HepG2 (cell line): ENCODE measurements at regions not wholly inside any gene's neighbourhood (a gene's known extent, or its start where the extent isn't known, plus 50 kb on each side); places are given as distances from the start of the nearest gene placed in this dataset.

Experiments
- ATAC-seq: fragments of 200-7000 bp; cut with Tn5 transposase; 3 replicates; pipeline ENCODE4 v1.9.1; 2020; ENCODE audit warnings: mild to moderate bottlenecking, moderate library complexity
- BruUV-seq: library from RNA; stranded (reverse); fragments of 400-500 nt; replicated peaks from 2 replicates; lab custom pipeline; 2021; lab: Mats Ljungman, UMichigan
- CTCF ChIA-PET: fragments of 300-600 bp; formaldehyde crosslinking; extraction: SDS; loops from one replicate; lab custom pipeline; 2021; ENCODE audit warnings: low total read pairs, inconsistent platforms, low intra/inter-chr PET ratio; lab: Yijun Ruan, JAX
- POLR2A ChIA-PET: fragments of 350-600 bp; sonication (Branson Sonifier 250); formaldehyde crosslinking; loops from one replicate; lab custom pipeline; 2020; ENCODE audit warnings: antibody characterized with exemption, inconsistent platforms; lab: Yijun Ruan, JAX
- DNase-seq: peaks from one replicate; pipeline ENCODE4 v3.0.0-alpha.2; 2015; ENCODE audit warnings: low spot score
- FAIRE-seq: peaks from 3 replicates; lab custom pipeline; 2011; peaks lifted over from hg19 to GRCh38; lab: Jason Lieb, UNC
- H2AFZ ChIP-seq: one replicate; pipeline ENCODE4 v1.6.1; 2011; ENCODE audit warnings: low read length, inconsistent platforms
- H3K27ac ChIP-seq: fragments of 300-600 bp; 3 replicates; pipeline ENCODE4 v1.8.0; 2011; ENCODE audit warnings: mixed run types, mild to moderate bottlenecking, mixed read lengths, low read length, inconsistent platforms; ENCODE audit not compliant: insufficient read depth; ENCODE audit errors: extremely low read length
- H3K27me3 ChIP-seq, 2 experiments: fragments of 200-600 bp in 1 of 2; 2 replicates in 1 of 2; 3 replicates in 1 of 2; pipeline versions ENCODE4 v1.6.0 to v1.8.0; 2011; ENCODE audit warnings: low read length in 2 of 2, mild to moderate bottlenecking in 2 of 2, moderate library complexity in 2 of 2, inconsistent platforms in 1 of 2; ENCODE audit not compliant: insufficient read depth in 2 of 2, control insufficient read depth in 1 of 2
- H3K36me3 ChIP-seq, 2 experiments: fragments of 200-600 bp in 1 of 2; replicated peaks in 1 of 2; 2 replicates in 1 of 2; 3 replicates in 1 of 2; pipeline versions ENCODE4 v1.5.1 to v1.8.0; 2011; ENCODE audit warnings: low read length in 2 of 2, inconsistent platforms in 1 of 2; ENCODE audit not compliant: insufficient read depth in 2 of 2, control insufficient read depth in 1 of 2
- H3K4me1 ChIP-seq: 2 replicates; pipeline ENCODE4 v1.5.1; 2012; ENCODE audit warnings: low read length, inconsistent platforms; ENCODE audit not compliant: insufficient read depth
- H3K4me2 ChIP-seq: 2 replicates; pipeline ENCODE4 v1.6.0; 2011; ENCODE audit warnings: low read depth, low read length, inconsistent platforms
- H3K4me3 ChIP-seq, 3 experiments: fragments of 200-600 bp in 1 of 3; sonication (generic), shearing (Covaris generic) in 1 of 3; replicated peaks in 1 of 3; 2 replicates each; pipeline ENCODE4 v1.5.1; 2011 to 2016; ENCODE audit warnings: low read length in 3 of 3, inconsistent platforms in 2 of 3, low read depth in 2 of 3, mild to moderate bottlenecking in 2 of 3, control low read depth in 1 of 3, mixed read lengths in 1 of 3; ENCODE audit not compliant: insufficient read depth in 1 of 3
- H3K79me2 ChIP-seq: one replicate; pipeline ENCODE4 v1.6.1; 2011; ENCODE audit warnings: low read length, inconsistent platforms; ENCODE audit not compliant: insufficient read depth
- H3K9ac ChIP-seq: 2 replicates; pipeline ENCODE4 v1.6.0; 2011; ENCODE audit warnings: mild to moderate bottlenecking, low read depth, low read length, inconsistent platforms; ENCODE audit not compliant: insufficient read depth
- H3K9me3 ChIP-seq: 2 replicates; pipeline ENCODE4 v1.5.1; 2012; ENCODE audit warnings: mild to moderate bottlenecking, low read length
- H4K20me1 ChIP-seq: 2 replicates; pipeline ENCODE4 v1.6.0; 2011; ENCODE audit warnings: inconsistent platforms, mild to moderate bottlenecking, low read length, moderate library complexity; ENCODE audit not compliant: insufficient read depth
- ATF1 ChIP-seq: IDR thresholded peaks from 2 replicates; pipeline ENCODE4 v1.6.1; 2016; ENCODE audit warnings: mild to moderate bottlenecking, control low read depth
- CHD4 ChIP-seq: fragments of 200-600 bp; sonication (generic); IDR thresholded peaks from 2 replicates; pipeline ENCODE4 v1.7.0; 2017; ENCODE audit warnings: mild to moderate bottlenecking, low read length, borderline replicate concordance
- EEA1 ChIP-seq: sonication (generic); formaldehyde crosslinking; IDR thresholded peaks from 2 replicates; pipeline ENCODE4 v1.5.1; 2020; ENCODE audit warnings: mild to moderate bottlenecking, missing genetic modification reagents, borderline replicate concordance
- GABPA ChIP-seq, 2 experiments: IDR thresholded peaks; 2 replicates each; pipeline ENCODE4 v1.6.1; 2011 to 2016; ENCODE audit warnings: low read depth in 2 of 2, low read length in 1 of 2, missing biosample characterization in 1 of 2, missing genetic modification characterization in 1 of 2
- HCFC1 ChIP-seq: fragments of 150-350 bp; IDR thresholded peaks from 2 replicates; pipeline ENCODE4 v1.6.1; 2014; ENCODE audit warnings: low read depth, low read length
- JDP2 ChIP-seq: sonication (generic); formaldehyde crosslinking; IDR thresholded peaks from 2 replicates; pipeline ENCODE4 v1.8.1; 2022; ENCODE audit warnings: missing genetic modification reagents, borderline replicate concordance
- MAFF ChIP-seq: IDR thresholded peaks from 2 replicates; pipeline ENCODE4 v1.6.1; 2011; ENCODE audit warnings: low read depth, low read length, improper control_type of control experiment
- MAFK ChIP-seq, 2 experiments: IDR thresholded peaks in 1 of 2; conservative IDR thresholded peaks in 1 of 2; 2 replicates each; pipeline ENCODE4 v1.6.1; 2011; ENCODE audit warnings: improper control_type of control experiment in 2 of 2, low read length in 2 of 2
- NR2F6 ChIP-seq, 2 experiments: IDR thresholded peaks; 2 replicates each; pipeline ENCODE4 v1.6.1; 2016; ENCODE audit warnings: antibody characterized with exemption in 1 of 2, mild to moderate bottlenecking in 1 of 2
- RFXAP ChIP-seq: sonication (generic); formaldehyde crosslinking; IDR thresholded peaks from 2 replicates; pipeline ENCODE4 v1.4.0; 2020; ENCODE audit warnings: missing genetic modification reagents, borderline replicate concordance
- ZNF121 ChIP-seq: sonication (generic); formaldehyde crosslinking; IDR thresholded peaks from 2 replicates; pipeline ENCODE4 v1.5.0; 2020; ENCODE audit warnings: mild to moderate bottlenecking, missing genetic modification reagents
- ZNF232 ChIP-seq: sonication (generic); formaldehyde crosslinking; IDR thresholded peaks from 2 replicates; pipeline ENCODE4 v1.4.0; 2020; ENCODE audit warnings: missing genetic modification reagents, borderline replicate concordance
- ZNF33B ChIP-seq: sonication (generic); formaldehyde crosslinking; IDR thresholded peaks from 2 replicates; pipeline ENCODE4 v1.5.1; 2020; ENCODE audit warnings: mild to moderate bottlenecking, missing genetic modification reagents
- ZNF615 ChIP-seq: sonication (generic); formaldehyde crosslinking; IDR thresholded peaks from 2 replicates; pipeline ENCODE4 v1.5.0; 2020; ENCODE audit warnings: mild to moderate bottlenecking, missing genetic modification reagents, borderline replicate concordance
- ZNF781 ChIP-seq: sonication (generic); formaldehyde crosslinking; IDR thresholded peaks from 2 replicates; pipeline ENCODE4 v1.5.1; 2020; ENCODE audit warnings: borderline replicate concordance, mild to moderate bottlenecking, missing genetic modification reagents; ENCODE audit errors: not compliant biosample characterization
- ZNF850 ChIP-seq: sonication (generic); formaldehyde crosslinking; conservative IDR thresholded peaks from 2 replicates; pipeline ENCODE4 v1.9.0; 2021; ENCODE audit warnings: mild to moderate bottlenecking, missing genetic modification reagents
- ZSCAN31 ChIP-seq: sonication (generic); formaldehyde crosslinking; IDR thresholded peaks from 2 replicates; pipeline ENCODE4 v1.5.0; 2020; ENCODE audit warnings: low read depth, mild to moderate bottlenecking, missing genetic modification reagents
- WGBS: methylation state at CpG from one replicate; pipeline ENCODE4 v1.1.6; 2017; ENCODE audit warnings: low lambda C conversion rate; 5-methylcytosine and 5-hydroxymethylcytosine counted together
- in situ Hi-C: cut with HindIII; loops from 2 replicates; pipeline ENCODE4 v1.10.0; 2017; ENCODE audit warnings: low pct_unique_long_range_greater_than_20kb; ENCODE audit not compliant: extremely low pct_ligation_motif_present
- intact Hi-C: fragments of 100-400 bp; cut with micrococcal nuclease; formaldehyde crosslinking; loops from one replicate; pipeline ENCODE4 v1.10.0; 2022; ENCODE audit not compliant: unreplicated experiment
- TF ChIP-seq, protein P1 (sequence below): sonication (generic); formaldehyde crosslinking; IDR thresholded peaks from 2 replicates; pipeline ENCODE4 v1.8.0; 2022; ENCODE audit warnings: low read depth, missing genetic modification reagents

GRCh38 chr18:60671021-60671420, 298.4 kb upstream of the MC4R start:
- in situ Hi-C loops (no loop called here), intact Hi-C loops (no loop called here)
- no TSS peak for BruUV-seq
- Histone ChIP-seq H3K9me3 (no peaks in the 10 kb centered on the region), H3K4me2 (no peak overlapping the region), H3K27me3 (no peaks in the 10 kb centered on the region), H3K27ac (no peak overlapping the region), H3K79me2 (no peaks in the 10 kb centered on the region), H3K4me1 (no peaks in the 10 kb centered on the region), H2AFZ (no peak overlapping the region), H3K9ac (no peak overlapping the region), H3K4me3 (no peak overlapping the region), H3K36me3 (no peaks in the 10 kb centered on the region), H4K20me1 (no peaks in the 10 kb centered on the region)
- FAIRE-seq (no peak), ATAC-seq (no peak), DNase-seq (no peak)
- WGBS, result 0% methylated on average over 1 of the region's 1 CpG
- TF ChIP-seq, protein P1, sequence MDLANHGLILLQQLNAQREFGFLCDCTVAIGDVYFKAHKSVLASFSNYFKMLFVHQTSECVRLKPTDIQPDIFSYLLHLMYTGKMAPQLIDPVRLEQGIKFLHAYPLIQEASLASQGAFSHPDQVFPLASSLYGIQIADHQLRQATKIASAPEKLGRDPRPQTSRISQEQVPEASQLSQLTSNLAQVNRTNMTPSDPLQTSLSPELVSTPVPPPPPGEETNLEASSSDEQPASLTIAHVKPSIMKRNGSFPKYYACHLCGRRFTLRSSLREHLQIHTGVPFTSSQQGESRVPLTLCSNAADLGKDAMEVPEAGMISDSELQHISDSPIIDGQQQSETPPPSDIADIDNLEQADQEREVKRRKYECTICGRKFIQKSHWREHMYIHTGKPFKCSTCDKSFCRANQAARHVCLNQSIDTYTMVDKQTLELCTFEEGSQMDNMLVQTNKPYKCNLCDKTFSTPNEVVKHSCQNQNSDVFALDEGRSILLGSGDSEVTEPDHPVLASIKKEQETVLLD (CRISPR knock-in tag), result no peak
- TF ChIP-seq NR2F6 (IDR thresholded peaks at IDR 0.05), result no peak
- no peak for TF ChIP-seq NR2F6 (CRISPR knock-in tag; IDR thresholded peaks at IDR 0.05)
- TF ChIP-seq MAFK (conservative IDR thresholded peaks at IDR 0.05 in 1 of 2, IDR thresholded peaks at IDR 0.05 in 1 of 2; ENCODE audit: low read length in 2 of 2), result peak; percentile 83 to 90
- TF ChIP-seq MAFF, result peak; percentile 83
- no peak for TF ChIP-seq GABPA (IDR thresholded peaks at IDR 0.05; ENCODE audit: low read depth, low read length)
- no peak for TF ChIP-seq GABPA (CRISPR knock-in tag; IDR thresholded peaks at IDR 0.05; ENCODE audit: low read depth)
- TF ChIP-seq ZNF781 (CRISPR knock-in tag), result no peak
- ChIA-PET POLR2A (no interaction called here), CTCF (no interaction called here)

- Histone ChIP-seq H3K9me3 (no peaks in the 10 kb centered on the region), H3K4me3 (no peak overlapping the region), H4K20me1 (no peaks in the 10 kb centered on the region), H3K36me3 (no peaks in the 10 kb centered on the region), H3K4me2 (no peak overlapping the region), H3K27me3 (no peaks in the 10 kb centered on the region), H2AFZ (no peak overlapping the region), H3K79me2 (no peaks in the 10 kb centered on the region), H3K27ac (no peak overlapping the region), H3K4me1 (no peaks in the 10 kb centered on the region), H3K9ac (no peak overlapping the region)
- POLR2A ChIA-PET, result no interaction called here
- WGBS, result 2% methylated on average over 4 of the region's 4 CpGs
- in situ Hi-C loops (no loop called here), intact Hi-C loops (no loop called here)
- FAIRE-seq, result no peak
- no TSS peak for BruUV-seq
- CTCF ChIA-PET, result no interaction called here
- DNase-seq, result no peak
- no peak for ATAC-seq
- no peak for TF ChIP-seq ZNF232 (CRISPR knock-in tag)
- TF ChIP-seq EEA1 (CRISPR knock-in tag), result no peak
- no peak for TF ChIP-seq RFXAP (CRISPR knock-in tag)
- no peak for TF ChIP-seq CHD4
- TF ChIP-seq ZNF850 (CRISPR knock-in tag), result no peak
- TF ChIP-seq ZSCAN31 (CRISPR knock-in tag), result no peak
- no peak for TF ChIP-seq JDP2 (CRISPR knock-in tag)
- TF ChIP-seq ZNF615 (CRISPR knock-in tag), result no peak
- no peak for TF ChIP-seq HCFC1
- no peak for TF ChIP-seq ZNF121 (CRISPR knock-in tag)
- TF ChIP-seq ZNF33B (CRISPR knock-in tag), result no peak
- TF ChIP-seq ATF1 (CRISPR knock-in tag), result no peak
These were observed 302.6 kb upstream of the MC4R start for GRCh38 chr18:60675126-60675525.
